ENCODE measurements at regions not wholly inside any gene's neighbourhood (a gene's known extent, or its start where the extent isn't known, plus 50 kb on each side); places are given as distances from the start of the nearest gene placed in this dataset.
A peak's percentile ranks its signal among the peaks of the same experiment; 100 is the strongest.

DNA sequence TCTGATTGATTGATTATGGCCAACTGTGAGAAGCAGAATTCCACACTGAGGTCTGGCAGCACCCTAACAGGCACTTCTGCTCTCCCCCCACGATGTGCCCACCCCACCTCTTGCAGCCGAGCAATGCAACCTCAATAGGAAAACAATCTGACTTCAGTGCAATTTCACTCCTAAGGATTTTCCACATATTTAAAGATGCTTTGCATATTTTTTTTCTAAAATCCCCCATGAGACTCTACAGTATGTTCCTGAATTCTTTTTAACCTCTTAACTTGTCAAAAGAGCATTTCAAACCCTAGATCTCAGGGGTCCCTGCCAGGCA is 243.1 kb downstream of the AUH start:
- CTCF ChIA-PET: no interaction called here
- DNase-seq: no peak
- no peaks in the 10 kb centered on the region for H3K9me3 Mint-ChIP-seq (ENCODE audit: low read depth, unreplicated experiment)
- H3K4me3 Mint-ChIP-seq (ENCODE audit: low read depth, unreplicated experiment): peak overlapping the region; percentile 14
- no TSS peak for BruUV-seq (replicated peaks)
- TF ChIP-seq, protein P1, sequence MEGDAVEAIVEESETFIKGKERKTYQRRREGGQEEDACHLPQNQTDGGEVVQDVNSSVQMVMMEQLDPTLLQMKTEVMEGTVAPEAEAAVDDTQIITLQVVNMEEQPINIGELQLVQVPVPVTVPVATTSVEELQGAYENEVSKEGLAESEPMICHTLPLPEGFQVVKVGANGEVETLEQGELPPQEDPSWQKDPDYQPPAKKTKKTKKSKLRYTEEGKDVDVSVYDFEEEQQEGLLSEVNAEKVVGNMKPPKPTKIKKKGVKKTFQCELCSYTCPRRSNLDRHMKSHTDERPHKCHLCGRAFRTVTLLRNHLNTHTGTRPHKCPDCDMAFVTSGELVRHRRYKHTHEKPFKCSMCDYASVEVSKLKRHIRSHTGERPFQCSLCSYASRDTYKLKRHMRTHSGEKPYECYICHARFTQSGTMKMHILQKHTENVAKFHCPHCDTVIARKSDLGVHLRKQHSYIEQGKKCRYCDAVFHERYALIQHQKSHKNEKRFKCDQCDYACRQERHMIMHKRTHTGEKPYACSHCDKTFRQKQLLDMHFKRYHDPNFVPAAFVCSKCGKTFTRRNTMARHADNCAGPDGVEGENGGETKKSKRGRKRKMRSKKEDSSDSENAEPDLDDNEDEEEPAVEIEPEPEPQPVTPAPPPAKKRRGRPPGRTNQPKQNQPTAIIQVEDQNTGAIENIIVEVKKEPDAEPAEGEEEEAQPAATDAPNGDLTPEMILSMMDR (IDR thresholded peaks at IDR 0.05; ENCODE audit: unreplicated experiment): no peak
- H3K27me3 Mint-ChIP-seq (ENCODE audit: unreplicated experiment): no peaks in the 10 kb centered on the region
- intact Hi-C loops (cut with micrococcal nuclease; ENCODE audit: unreplicated experiment): no loop called here
- no peaks in the 10 kb centered on the region for H3K36me3 Mint-ChIP-seq (ENCODE audit: insufficient read depth, unreplicated experiment)
- H3K4me1 Mint-ChIP-seq (ENCODE audit: low read depth, unreplicated experiment): peaks cover 22% of the 10 kb centered on the region
- H3K27ac Mint-ChIP-seq (ENCODE audit: unreplicated experiment): no peak overlapping the region

DNA sequence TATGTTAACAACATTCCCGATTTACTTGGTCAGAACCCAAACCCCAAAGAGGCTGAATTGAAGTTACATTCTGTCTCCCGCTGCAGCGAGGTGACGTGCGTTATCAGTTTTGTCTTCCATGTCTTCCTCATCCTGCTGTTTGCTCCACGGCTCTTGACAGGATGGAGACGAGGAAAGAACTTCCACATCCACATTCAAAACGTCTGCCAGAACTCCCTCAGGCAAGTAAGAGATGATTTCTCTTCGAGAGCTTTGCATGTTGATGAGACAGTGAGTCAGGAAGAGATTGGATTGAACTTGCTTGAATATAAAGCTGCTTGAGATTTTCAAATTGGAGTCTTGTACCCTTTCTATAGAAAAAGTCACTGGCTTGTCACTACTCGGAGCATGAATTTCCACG is 242.6 kb downstream of the AUH start:
- H3K4me1 Mint-ChIP-seq (ENCODE audit: low read depth, unreplicated experiment): peaks cover 22% of the 10 kb centered on the region
- TF ChIP-seq, protein P1 (IDR thresholded peaks at IDR 0.05; ENCODE audit: unreplicated experiment): no peak
- no peak overlapping the region for H3K27ac Mint-ChIP-seq (ENCODE audit: unreplicated experiment)
- no peaks in the 10 kb centered on the region for H3K27me3 Mint-ChIP-seq (ENCODE audit: unreplicated experiment)
- no peaks in the 10 kb centered on the region for H3K9me3 Mint-ChIP-seq (ENCODE audit: low read depth, unreplicated experiment)
- intact Hi-C loops (cut with micrococcal nuclease; ENCODE audit: unreplicated experiment): no loop called here
- CTCF ChIA-PET: no interaction called here
- no peak for DNase-seq
- no TSS peak for BruUV-seq (replicated peaks)
- H3K4me3 Mint-ChIP-seq (ENCODE audit: low read depth, unreplicated experiment): no peak overlapping the region
- no peaks in the 10 kb centered on the region for H3K36me3 Mint-ChIP-seq (ENCODE audit: insufficient read depth, unreplicated experiment)

DNA sequence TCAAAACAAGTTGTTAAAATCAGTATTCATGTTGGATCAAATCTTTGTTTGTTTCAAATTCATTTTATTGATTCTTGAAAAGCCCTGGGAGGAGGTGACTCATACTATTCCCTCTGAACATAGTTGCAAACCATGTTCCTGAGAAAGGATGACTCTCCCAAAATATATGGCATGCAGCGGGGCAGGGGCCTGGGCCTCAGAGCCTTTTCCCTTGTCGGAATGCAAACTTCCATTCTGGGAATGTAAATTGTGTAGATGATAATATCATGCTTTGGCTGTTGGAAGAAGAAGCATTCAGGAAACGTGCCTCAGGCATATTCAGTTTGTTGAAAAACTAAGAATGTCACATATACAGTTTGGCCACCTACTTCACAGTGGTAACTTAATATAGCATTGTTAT is 242.0 kb downstream of the AUH start:
- BruUV-seq (replicated peaks): no TSS peak
- no peak for DNase-seq
- Mint-ChIP-seq H3K36me3 (ENCODE audit: insufficient read depth, unreplicated experiment) (no peaks in the 10 kb centered on the region), H3K9me3 (ENCODE audit: low read depth, unreplicated experiment) (no peaks in the 10 kb centered on the region), H3K4me1 (ENCODE audit: low read depth, unreplicated experiment) (peaks cover 22% of the 10 kb centered on the region), H3K4me3 (ENCODE audit: low read depth, unreplicated experiment) (no peak overlapping the region), H3K27ac (ENCODE audit: unreplicated experiment) (no peak overlapping the region), H3K27me3 (ENCODE audit: unreplicated experiment) (no peaks in the 10 kb centered on the region)
- TF ChIP-seq, protein P1 (IDR thresholded peaks at IDR 0.05; ENCODE audit: unreplicated experiment): no peak
- CTCF ChIA-PET: no interaction called here
- intact Hi-C loops (cut with micrococcal nuclease; ENCODE audit: unreplicated experiment): no loop called here

DNA sequence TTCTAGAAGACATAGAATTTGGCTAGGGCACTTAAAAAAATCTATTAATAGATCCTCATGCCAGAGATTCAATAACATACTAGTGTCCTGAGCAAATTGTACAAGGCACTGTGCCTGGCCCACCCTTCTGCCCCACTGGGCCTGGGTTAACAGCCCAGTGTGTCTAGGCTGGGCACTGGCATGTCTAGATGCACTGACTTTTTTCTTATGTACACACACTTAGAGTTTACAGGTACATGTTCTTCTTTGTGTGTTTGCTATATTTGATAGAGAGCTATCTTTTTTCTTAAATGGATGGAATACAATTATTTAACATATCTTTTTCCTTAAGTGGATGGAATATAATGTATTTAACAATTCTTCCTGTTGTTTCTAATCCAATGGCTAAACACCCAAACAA is 241.5 kb downstream of the AUH start:
- H3K36me3 Mint-ChIP-seq (ENCODE audit: insufficient read depth, unreplicated experiment): no peaks in the 10 kb centered on the region
- TF ChIP-seq, protein P1 (IDR thresholded peaks at IDR 0.05; ENCODE audit: unreplicated experiment): no peak
- intact Hi-C loops (cut with micrococcal nuclease; ENCODE audit: unreplicated experiment): no loop called here
- no peak for DNase-seq
- no peak overlapping the region for H3K27ac Mint-ChIP-seq (ENCODE audit: unreplicated experiment)
- H3K9me3 Mint-ChIP-seq (ENCODE audit: low read depth, unreplicated experiment): no peaks in the 10 kb centered on the region
- H3K27me3 Mint-ChIP-seq (ENCODE audit: unreplicated experiment): no peaks in the 10 kb centered on the region
- H3K4me3 Mint-ChIP-seq (ENCODE audit: low read depth, unreplicated experiment): no peak overlapping the region
- H3K4me1 Mint-ChIP-seq (ENCODE audit: low read depth, unreplicated experiment): peaks cover 22% of the 10 kb centered on the region
- BruUV-seq (replicated peaks): no TSS peak
- CTCF ChIA-PET: no interaction called here

DNA sequence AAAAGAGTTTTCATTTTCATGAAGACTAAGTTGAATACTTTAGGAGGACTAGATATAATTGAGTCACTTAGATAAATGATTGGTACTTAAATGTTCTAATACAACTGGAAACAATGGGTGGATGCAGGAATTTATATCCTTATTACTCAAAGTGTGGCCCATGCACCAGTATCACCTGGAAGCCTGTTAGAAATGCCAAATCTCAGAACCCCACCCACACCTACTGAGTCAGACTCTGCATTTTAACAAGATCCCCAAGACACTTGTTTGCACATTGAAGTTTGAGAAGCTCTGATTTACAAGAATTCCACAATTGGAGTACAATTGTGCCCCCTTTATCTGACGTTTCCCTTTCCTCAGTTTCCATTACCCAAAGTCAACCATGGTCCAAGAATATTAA is 239.0 kb downstream of the AUH start:
- Mint-ChIP-seq H3K27ac (ENCODE audit: unreplicated experiment) (no peak overlapping the region), H3K4me3 (ENCODE audit: low read depth, unreplicated experiment) (no peak overlapping the region), H3K4me1 (ENCODE audit: low read depth, unreplicated experiment) (peaks cover 22% of the 10 kb centered on the region), H3K9me3 (ENCODE audit: low read depth, unreplicated experiment) (no peaks in the 10 kb centered on the region), H3K36me3 (ENCODE audit: insufficient read depth, unreplicated experiment) (no peaks in the 10 kb centered on the region), H3K27me3 (ENCODE audit: unreplicated experiment) (no peaks in the 10 kb centered on the region)
- no TSS peak for BruUV-seq (replicated peaks)
- intact Hi-C loops (cut with micrococcal nuclease; ENCODE audit: unreplicated experiment): no loop called here
- TF ChIP-seq, protein P1 (IDR thresholded peaks at IDR 0.05; ENCODE audit: unreplicated experiment): no peak
- DNase-seq: no peak
- CTCF ChIA-PET: no interaction called here

Data from Calu3 (cell line).